GM19240 (cell line): ENCODE measurements at regions not wholly inside any gene's neighbourhood (a gene's known extent, or its start where the extent isn't known, plus 50 kb on each side); places are given as distances from the start of the nearest gene placed in this dataset.

ENCODE experiments used
- DNase-seq: peaks from one replicate; pipeline ENCODE4 v3.0.0; 2011; ENCODE audit warnings: low spot score; ENCODE audit not compliant: insufficient read length

DNA sequence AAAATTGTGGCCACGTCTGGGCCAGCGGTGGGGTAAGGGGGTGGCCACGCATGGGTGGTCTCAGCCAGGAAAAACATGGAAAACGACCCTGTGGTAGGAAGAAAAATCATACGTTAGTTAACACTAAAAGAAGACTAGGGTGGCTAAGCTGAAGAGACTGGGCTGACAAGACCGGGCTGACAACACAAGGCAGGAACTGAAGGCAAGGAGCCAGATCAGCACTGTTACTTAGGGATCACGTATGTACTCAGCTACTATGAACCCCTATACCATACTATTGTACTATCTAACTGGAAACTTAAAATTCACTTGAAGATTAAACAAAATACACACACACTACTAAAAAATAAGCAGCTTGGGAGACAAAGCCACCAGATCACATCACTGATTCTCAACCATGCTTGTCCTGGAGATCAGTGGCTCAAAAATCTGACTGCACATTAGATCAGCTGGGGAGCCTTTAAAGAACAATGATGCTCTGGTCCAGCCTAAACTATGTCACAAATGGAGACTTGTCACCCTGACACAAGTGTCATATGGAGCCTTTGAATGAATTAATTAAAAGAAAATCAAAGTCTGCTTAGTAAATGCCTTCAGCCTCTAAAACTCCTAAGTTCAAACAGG lies 442.2 kb downstream of the SHQ1 start:
- no peak for DNase-seq

GRCh38 chr3:72401005-72401545 lies 447.2 kb downstream of the SHQ1 start:
- DNase-seq = no peak

DNA sequence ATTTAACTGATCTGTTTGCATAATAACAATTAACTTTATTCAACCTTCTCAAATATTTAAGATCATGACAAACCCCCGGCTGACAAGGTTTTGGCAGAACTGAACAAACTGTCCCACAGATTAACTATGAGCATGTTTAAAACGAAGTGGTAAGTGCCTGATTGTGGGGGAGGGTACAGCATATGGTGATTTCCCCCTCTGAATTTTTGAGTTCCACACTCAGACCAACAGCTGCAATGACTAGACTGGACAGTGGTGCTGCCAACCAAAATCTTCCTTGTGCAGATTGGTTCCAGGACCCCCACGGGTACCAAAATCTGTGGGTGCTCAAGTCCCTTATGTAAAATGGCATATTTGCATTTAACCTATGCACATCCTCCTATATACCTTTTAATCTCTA lies 449.5 kb downstream of the SHQ1 start:
- DNase-seq = no peak

- DNase-seq = no peak
Measured at GRCh38 chr3:72397586-72397985, 450.7 kb downstream of the SHQ1 start.

GRCh38 chr3:72396899-72397298 lies 451.3 kb downstream of the SHQ1 start:
- DNase-seq = no peak

- DNase-seq = no peak
Measured at GRCh38 chr3:72395776-72396311, 452.4 kb downstream of the SHQ1 start.

DNA sequence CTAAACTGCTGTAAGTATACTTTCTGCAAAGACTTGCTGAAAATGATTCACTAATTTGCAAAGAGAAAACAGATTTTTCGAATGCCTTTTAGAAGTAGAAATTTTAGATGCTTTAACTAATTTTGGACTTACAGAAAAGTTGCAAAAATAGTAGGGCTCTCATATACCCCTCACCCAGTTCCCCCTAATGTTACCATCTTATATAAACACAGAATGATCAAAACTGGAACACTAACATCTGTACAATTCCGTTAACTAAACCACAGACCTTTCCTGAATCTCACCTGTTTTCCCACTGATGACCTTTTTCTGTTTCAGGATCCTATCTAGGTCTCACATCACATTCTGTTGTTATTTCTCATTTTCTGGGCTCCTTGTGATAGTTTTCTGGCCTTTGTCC lies 454.8 kb downstream of the SHQ1 start:
- DNase-seq = no peak

DNA sequence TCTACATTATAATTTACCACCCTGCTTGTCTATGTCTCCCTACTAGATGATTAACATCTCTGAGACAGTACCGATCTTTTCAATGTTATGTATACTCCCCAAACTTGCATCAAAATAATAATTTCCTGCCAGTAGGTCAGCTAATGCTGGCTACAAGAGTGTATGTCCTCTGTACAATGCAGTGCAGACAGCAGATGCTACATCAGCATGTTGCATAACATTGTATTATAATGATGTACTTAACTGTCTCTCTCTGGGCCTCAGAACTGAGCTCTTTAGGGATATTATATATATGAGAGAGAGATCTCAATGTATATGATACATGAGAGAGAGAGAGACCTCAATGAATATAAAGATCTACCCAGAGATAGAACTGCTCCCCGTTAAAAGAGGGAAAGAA lies 456.6 kb downstream of the SHQ1 start:
- no peak for DNase-seq

- no peak for DNase-seq
Measured at GRCh38 chr3:72390841-72391240, 457.4 kb downstream of the SHQ1 start.

DNA sequence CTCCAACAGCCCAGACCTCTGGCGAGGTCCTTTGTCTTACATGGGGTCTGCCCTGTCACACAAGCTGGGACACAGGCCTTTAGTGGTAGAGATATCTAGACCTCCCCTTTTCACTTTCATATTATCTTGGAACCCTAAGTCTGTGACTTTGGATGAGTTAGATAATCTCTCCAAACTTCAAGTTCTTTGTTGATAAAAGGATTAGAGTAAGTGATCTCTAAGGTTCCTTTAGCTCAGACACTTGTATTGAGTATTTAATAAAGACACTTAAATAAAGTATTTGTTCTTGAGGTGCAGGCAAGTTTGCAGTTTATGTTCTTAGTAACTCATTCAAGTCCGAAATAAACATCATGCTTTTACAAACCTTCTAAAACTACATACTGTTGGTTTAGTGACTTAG lies 459.6 kb downstream of the SHQ1 start:
- DNase-seq = no peak

- DNase-seq = no peak
Measured at GRCh38 chr3:72388117-72388516, 460.1 kb downstream of the SHQ1 start.

- DNase-seq = no peak
Measured at GRCh38 chr3:72386327-72387000, 461.8 kb downstream of the SHQ1 start.

- DNase-seq = no peak
Measured at GRCh38 chr3:72385167-72385566, 463.1 kb downstream of the SHQ1 start.

DNA sequence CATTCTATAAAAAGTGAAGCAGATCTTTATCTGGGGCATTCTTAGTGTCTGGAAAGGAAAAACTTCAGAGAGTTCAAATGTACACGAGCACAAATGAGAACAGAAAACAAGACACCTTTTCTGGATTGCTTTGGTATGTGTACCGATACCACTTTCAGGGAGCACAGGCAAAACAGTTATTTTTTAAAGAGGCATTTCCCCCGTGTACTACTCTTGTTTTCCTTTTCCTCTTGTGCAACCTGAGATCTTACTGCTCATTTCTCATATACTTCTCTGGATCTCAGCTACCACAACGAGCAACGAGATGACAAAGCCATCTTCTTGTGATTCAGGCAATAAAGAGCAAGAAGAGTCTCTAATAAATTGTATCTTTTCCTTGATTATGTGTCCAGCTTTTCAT lies 463.6 kb downstream of the SHQ1 start:
- no peak for DNase-seq

- no peak for DNase-seq
Measured at GRCh38 chr3:72383883-72384282, 464.4 kb downstream of the SHQ1 start.

- no peak for DNase-seq
Measured at GRCh38 chr3:72383230-72383629, 465.0 kb downstream of the SHQ1 start.

DNA sequence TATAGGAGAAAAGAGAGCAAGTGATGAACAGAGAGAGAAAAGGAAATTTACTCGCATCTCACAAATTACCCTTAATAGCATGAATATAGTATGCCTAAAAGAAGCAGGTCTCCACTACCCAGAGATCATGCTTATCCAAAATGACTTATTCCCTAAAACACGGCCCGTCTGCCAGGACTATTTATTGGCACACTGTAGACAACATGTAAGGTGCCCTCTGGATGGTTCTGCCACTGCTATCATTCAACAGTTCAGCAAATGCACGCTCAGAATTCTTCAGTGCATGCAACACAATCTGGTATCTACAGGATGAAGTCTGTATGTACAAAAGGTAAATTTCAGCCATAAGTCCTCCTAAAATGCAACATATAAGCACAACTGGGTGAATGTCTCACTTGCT lies 465.8 kb downstream of the SHQ1 start:
- no peak for DNase-seq

GRCh38 chr3:72381584-72381983 lies 466.7 kb downstream of the SHQ1 start:
- no peak for DNase-seq

GRCh38 chr3:72380711-72381493 lies 467.3 kb downstream of the SHQ1 start:
- no peak for DNase-seq

- no peak for DNase-seq
Measured at GRCh38 chr3:72380193-72380592, 468.1 kb downstream of the SHQ1 start.

GRCh38 chr3:72379500-72380187 lies 468.6 kb downstream of the SHQ1 start:
- DNase-seq = no peak
